HuH-7 (cell line): ENCODE measurements at regions not wholly inside any gene's neighbourhood (a gene's known extent, or its start where the extent isn't known, plus 50 kb on each side); places are given as distances from the start of the nearest gene placed in this dataset.
"Not testable (repeated sequence)": the region's sequence is repeated elsewhere in the genome, so short reads cannot be mapped to it uniquely, and the experiment has no call there.

Source experiments
- DNase-seq: peaks from one replicate; pipeline ENCODE4 v3.0.0; 2011; ENCODE audit warnings: low spot score

- no peak for DNase-seq
Measured at GRCh38 chr4:133592591-133592990, 443.5 kb downstream of the PCDH10 start.

DNA sequence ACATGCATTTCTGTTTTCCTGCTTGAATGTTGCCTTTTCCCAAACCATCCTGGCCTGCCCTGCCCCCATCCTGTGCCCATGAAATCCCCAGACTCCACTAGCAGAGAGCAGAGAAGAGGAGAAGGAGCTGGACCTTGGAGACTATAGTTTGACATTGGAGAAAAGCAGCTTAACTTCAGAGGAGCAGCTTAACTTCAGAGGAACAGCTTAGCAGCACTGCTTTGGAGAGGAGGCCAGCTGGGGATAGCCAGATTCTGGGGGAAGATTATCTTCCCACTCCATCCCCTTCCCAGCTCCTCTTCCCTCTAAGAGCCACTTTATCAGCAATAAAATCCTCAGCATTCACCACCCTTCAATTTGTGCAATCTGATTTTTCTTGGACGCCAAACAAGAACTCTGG lies 443.0 kb downstream of the PCDH10 start:
- no peak for DNase-seq

DNA sequence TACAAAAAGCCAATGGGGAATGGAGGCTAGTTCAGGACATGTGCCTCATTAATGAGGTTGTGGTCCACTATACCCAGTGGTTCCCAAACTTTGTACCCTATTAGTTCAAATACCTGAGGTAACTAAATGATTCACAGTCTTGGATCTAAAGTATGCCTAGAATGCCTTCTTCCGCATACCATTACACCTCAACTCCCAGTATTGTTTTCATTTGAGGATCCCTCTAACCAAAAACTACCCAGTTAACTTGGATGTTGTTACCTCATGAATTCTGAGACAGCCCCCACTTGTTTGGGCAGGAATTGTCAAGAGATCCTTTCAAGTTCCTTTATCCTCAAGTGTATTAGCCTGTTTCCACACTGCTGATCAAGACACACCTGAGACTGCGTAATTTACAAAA lies 439.2 kb downstream of the PCDH10 start:
- no peak for DNase-seq

- DNase-seq, result no peak
Measured at GRCh38 chr4:133585323-133585722, 436.2 kb downstream of the PCDH10 start.

- DNase-seq, result peak; percentile 12
Measured at GRCh38 chr4:133584714-133585113, 435.6 kb downstream of the PCDH10 start.

DNA sequence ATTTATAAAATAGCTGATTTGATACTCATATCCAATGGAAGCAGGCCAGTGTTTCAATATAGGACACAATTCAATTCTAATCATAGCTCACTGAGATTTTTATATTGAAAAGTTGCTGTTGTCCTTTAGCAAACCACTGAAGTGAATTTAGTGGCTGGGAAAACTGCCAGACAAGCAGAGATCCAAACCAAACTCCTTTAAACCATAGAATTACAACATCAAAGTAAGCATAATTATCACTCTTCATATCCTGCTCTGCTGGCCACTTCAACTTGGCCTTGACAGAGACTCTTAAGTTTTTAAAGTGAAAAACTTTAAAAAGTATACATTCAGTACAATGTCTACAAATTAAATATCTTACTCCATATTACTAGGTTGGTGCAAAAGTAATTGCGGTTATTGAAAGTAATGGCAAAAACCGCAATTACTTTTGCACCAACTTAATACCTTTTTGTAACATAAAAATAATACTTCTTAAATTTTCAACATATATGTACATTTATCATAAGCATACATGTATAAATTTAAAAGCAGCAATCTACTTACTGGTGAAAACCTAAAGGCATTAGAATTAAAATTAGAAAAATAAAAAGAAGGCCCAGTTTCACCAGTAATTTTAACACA lies 433.0 kb downstream of the PCDH10 start:
- DNase-seq, result no peak

DNA sequence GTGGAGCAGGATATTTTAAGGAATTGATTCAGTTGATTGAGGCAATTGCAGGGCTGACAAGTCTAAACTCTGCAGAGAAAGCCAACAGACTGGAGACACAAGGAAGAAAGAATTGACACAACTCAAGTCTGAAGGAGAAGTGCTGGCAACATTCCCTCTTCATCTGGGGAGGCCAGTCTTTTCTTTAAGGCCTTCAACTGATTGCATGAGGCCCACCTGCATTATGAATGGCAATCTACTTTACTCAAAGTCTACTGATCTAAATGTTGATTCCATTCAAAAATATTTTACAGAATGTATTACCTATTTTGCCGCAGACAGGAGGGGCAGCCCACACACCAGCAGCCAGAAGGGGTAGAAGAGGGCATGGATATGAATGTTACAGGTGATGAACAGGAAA lies 425.2 kb downstream of the PCDH10 start:
- no peak for DNase-seq

GRCh38 chr4:133565379-133565778 lies 416.3 kb downstream of the PCDH10 start:
- no peak for DNase-seq

GRCh38 chr4:133559987-133560386 lies 410.9 kb downstream of the PCDH10 start:
- DNase-seq, result no peak

GRCh38 chr4:133555671-133556070 lies 406.6 kb downstream of the PCDH10 start:
- no peak for DNase-seq

GRCh38 chr4:133550436-133550835 lies 401.3 kb downstream of the PCDH10 start:
- DNase-seq, result no peak

GRCh38 chr4:133544097-133544496 lies 395.0 kb downstream of the PCDH10 start:
- no peak for DNase-seq

DNA sequence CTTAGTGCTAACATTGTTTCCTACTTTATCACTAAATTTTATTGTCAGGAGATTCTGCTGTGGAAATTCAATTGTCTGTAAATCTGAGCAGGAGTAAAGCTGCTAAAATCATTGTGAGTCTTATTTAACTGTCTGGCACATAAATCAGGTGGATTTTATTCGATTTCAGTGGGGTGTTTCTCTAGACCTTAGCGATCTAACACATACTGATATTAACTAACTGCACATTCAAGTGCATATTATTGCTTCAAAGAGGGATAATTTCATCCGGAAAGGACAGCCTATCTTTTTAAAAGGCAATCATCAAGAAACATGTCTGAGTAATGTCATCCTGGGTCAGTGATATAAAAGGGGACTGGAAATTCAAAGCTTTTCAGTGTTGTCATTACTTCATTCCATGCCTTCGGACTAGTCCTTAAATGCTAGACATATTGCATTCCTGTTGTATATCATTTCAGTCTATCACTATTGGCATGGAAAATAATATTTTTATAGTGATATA lies 388.7 kb downstream of the PCDH10 start:
- DNase-seq, result no peak

DNA sequence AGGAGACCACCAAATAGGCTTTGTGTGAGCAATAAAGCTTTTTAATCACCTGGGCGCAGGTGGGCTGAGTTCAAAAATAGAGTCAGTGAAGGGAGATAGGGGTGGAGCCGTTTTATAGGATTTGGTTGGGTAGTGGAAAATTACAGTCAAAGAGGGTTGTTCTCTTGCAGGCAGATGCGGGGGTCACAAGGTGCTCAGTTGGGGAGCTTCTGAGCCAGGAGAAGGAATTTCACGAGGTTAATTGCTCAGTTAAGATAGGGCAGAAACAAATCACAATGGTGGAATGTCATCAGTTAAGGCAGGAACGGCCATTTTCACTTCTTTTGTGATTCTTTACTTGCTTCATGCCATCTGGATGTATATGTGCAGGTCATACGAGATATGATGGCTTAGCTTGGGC lies 385.1 kb downstream of the PCDH10 start:
- not testable (repeated sequence) for DNase-seq

DNA sequence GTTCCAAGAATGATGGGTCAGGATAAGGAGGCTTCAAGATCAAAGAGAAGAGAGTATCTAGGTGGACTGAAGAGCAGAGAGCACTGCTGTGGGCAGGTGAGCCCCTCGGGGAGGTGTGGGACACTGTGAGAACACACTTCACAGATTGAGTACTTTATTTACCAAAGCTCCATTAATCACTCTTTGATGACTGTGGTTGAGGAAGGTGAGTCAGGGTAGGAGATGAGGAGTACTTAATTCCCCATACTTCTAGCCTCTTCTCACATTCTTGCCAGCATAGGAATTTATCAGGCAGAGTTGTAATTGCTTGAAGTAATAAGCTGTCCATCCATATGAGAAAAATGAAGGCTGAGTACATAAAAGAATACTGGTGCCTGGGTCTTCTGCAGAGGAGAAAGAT lies 375.3 kb downstream of the PCDH10 start:
- no peak for DNase-seq

DNA sequence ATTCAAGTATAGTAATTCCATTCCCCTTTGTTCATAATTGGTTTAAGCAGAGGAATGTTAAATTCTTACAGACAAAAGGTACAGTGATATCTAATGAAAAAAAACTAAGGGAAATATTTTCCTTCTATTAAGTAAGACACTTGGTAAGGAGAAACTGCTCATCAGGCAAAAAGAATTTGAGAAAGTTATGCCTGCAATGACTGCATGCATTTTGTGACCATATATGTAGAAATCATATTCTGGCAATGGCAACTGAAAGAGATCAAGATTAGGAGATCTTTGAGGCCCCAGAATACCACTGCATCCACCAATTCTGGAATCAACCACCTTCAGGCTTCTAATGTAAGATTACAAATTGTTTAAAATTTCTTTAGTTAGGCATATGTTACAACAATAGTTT lies 364.8 kb downstream of the PCDH10 start:
- DNase-seq, result no peak

DNA sequence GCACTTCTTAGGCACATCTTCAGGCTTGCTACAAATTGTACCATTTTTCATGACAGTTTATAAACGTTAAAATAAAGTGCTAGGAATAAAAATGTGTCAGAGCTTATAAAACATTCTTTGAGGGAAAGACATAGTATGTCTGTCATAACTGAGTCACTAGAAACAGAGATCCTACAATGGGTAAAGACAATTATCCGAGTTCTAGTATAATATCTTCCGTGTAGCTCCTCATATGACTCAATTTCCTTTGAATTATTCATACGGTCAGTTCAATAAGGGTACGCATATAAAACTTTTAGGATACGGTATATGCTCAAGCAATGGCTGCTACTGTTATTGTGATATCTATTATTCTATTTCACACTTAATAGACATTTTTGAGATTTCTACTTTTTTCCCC lies 349.1 kb downstream of the PCDH10 start:
- DNase-seq, result no peak

- no peak for DNase-seq
Measured at GRCh38 chr4:133493776-133494175, 344.7 kb downstream of the PCDH10 start.

DNA sequence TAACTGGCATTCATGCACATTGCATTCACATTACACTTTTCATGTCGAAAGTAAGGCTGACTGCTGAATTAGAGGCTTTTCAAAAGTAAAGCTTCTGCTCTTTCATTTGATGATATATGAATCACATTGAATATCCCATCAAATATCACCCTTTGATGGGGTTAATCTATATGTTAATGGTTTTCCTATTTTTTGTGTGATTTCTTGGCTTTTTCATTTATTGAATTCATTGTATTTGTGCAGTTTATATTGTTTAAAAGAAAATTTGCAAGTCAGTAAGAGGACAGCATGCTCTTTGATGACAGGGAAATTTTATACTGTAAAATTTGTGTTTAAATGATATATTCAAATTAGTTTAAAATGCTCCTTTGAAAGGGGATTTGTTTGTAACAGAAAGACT lies 344.1 kb downstream of the PCDH10 start:
- no peak for DNase-seq

- no peak for DNase-seq
Measured at GRCh38 chr4:133484287-133484686, 335.2 kb downstream of the PCDH10 start.

GRCh38 chr4:133483600-133484246 lies 334.6 kb downstream of the PCDH10 start:
- no peak for DNase-seq

DNA sequence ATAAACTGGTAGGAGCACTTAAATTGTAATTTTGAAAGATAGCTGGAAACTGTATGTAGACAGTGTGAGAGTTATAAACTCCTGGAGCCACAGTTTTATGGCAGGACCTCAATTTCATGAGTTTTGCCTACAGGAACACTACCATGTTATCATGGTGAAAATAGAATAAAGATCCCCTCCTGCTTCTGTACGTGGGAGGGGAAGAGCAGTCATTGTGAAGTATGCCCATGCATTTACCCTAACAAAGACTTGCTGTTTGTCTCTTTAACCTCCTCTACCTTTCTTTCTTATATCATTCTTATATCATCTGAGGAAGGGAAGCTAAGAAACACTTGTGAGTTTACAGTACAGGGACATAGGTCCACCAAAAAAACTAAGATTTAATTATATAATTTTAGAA lies 327.0 kb downstream of the PCDH10 start:
- no peak for DNase-seq

DNA sequence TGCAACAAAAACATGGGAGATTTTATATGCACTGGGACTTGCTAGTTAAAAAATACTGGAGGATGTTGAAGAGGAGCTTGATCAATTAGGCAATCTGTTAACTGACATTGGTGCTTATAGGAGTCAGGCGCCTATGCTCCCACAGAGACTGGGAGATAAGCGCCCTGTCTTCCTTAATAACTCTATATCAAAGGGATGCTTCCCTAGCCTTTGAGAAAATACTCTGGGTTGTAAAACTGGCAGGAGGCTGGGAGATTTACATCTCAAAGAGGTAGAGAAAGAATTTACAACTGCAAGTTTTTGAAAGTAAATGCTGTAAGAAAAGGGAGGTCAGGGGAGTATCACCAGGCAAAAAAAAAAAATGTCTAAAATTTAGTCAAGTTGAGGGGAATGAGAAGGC lies 325.4 kb downstream of the PCDH10 start:
- DNase-seq, result no peak

- DNase-seq, result no peak
Measured at GRCh38 chr4:133472244-133472643, 323.1 kb downstream of the PCDH10 start.
